Activated B cell treated with CpG ODN at 0.5 μM for 24 hours (primary cell): ENCODE measurements at regions not wholly inside any gene's neighbourhood (a gene's known extent, or its start where the extent isn't known, plus 50 kb on each side); places are given as distances from the start of the nearest gene placed in this dataset.

ENCODE experiments used
- ATAC-seq: fragments of 200-7000 bp; cut with Tn5 transposase; one replicate; pipeline ENCODE4 v1.10.0; 2021; ENCODE audit warnings: low read depth, mild to moderate bottlenecking, moderate library complexity
- CTCF ChIA-PET: fragments of 350-600 bp; sonication (Branson Sonifier 250); formaldehyde crosslinking; loops from one replicate; lab custom pipeline; 2021; ENCODE audit warnings: antibody characterized with exemption; lab: Charles Lee
- POLR2A ChIA-PET: fragments of 350-600 bp; sonication (Branson Sonifier 250); formaldehyde crosslinking; loops from one replicate; lab custom pipeline; 2021; ENCODE audit warnings: antibody characterized with exemption; lab: Charles Lee
- DNase-seq: peaks from one replicate; pipeline ENCODE4 v3.0.0; 2022
- H3K27ac Mint-ChIP-seq: one replicate; pipeline ENCODE4 v1.8.0; 2020; ENCODE audit warnings: mixed read lengths
- H3K27me3 Mint-ChIP-seq: one replicate; pipeline ENCODE4 v1.8.0; 2021; ENCODE audit warnings: mixed read lengths
- H3K36me3 Mint-ChIP-seq: one replicate; pipeline ENCODE4 v1.8.0; 2021; ENCODE audit warnings: low read depth, mixed read lengths
- H3K4me1 Mint-ChIP-seq: one replicate; pipeline ENCODE4 v1.8.0; 2021; ENCODE audit warnings: mixed read lengths
- H3K4me3 Mint-ChIP-seq: one replicate; pipeline ENCODE4 v1.8.0; 2020; ENCODE audit warnings: mild to moderate bottlenecking, mixed read lengths
- H3K9me3 Mint-ChIP-seq: one replicate; pipeline ENCODE4 v1.8.0; 2020; ENCODE audit warnings: mixed read lengths
- CTCF ChIP-seq: fragments of 200-600 bp; IDR thresholded peaks from one replicate; pipeline ENCODE4 v1.8.0; 2022; ENCODE audit warnings: antibody characterized with exemption, mild to moderate bottlenecking
- intact Hi-C: fragments of 100-400 bp; cut with micrococcal nuclease; formaldehyde crosslinking; loops from one replicate; pipeline ENCODE4 v1.15.1; 2024

GRCh38 chrX:120819126-120819525 is 56.5 kb downstream of the CT47B1 start:
- Mint-ChIP-seq H3K27ac (no peak overlapping the region), H3K4me1 (no peaks in the 10 kb centered on the region), H3K27me3 (peaks cover 5% of the 10 kb centered on the region), H3K4me3 (no peak overlapping the region), H3K36me3 (no peaks in the 10 kb centered on the region), H3K9me3 (no peaks in the 10 kb centered on the region)
- no peak for TF ChIP-seq CTCF
- no peak for ATAC-seq
- ChIA-PET POLR2A (no interaction called here), CTCF (no interaction called here)
- intact Hi-C loops = no loop called here
- DNase-seq = no peak

GRCh38 chrX:120813982-120814381 is 61.7 kb downstream of the CT47B1 start:
- no peak for TF ChIP-seq CTCF
- H3K4me3 Mint-ChIP-seq = no peak overlapping the region
- no peaks in the 10 kb centered on the region for H3K4me1 Mint-ChIP-seq
- H3K27me3 Mint-ChIP-seq = peaks cover 2% of the 10 kb centered on the region
- ATAC-seq (no peak), DNase-seq (no peak)
- no peaks in the 10 kb centered on the region for H3K36me3 Mint-ChIP-seq
- intact Hi-C loops = no loop called here
- POLR2A ChIA-PET = no interaction called here
- CTCF ChIA-PET = no interaction called here
- H3K27ac Mint-ChIP-seq = no peak overlapping the region
- H3K9me3 Mint-ChIP-seq = no peaks in the 10 kb centered on the region

- no peaks in the 10 kb centered on the region for H3K4me1 Mint-ChIP-seq
- H3K27ac Mint-ChIP-seq = no peak overlapping the region
- DNase-seq = no peak
Measured at GRCh38 chrX:120801426-120801825, 74.2 kb downstream of the CT47B1 start.

GRCh38 chrX:120797188-120797851 is 78.3 kb downstream of the CT47B1 start:
- ChIA-PET CTCF (no interaction called here), POLR2A (no interaction called here)
- H3K36me3 Mint-ChIP-seq = no peaks in the 10 kb centered on the region
- H3K27me3 Mint-ChIP-seq = no peaks in the 10 kb centered on the region
- no peak for TF ChIP-seq CTCF
- intact Hi-C loops = loop anchor here (10.0 kb wide), 1 partner anchor 517 kb away; no protein-coding TSS in a partner anchor
- no peaks in the 10 kb centered on the region for H3K9me3 Mint-ChIP-seq
- no peak for DNase-seq
- no peaks in the 10 kb centered on the region for H3K4me1 Mint-ChIP-seq
- H3K4me3 Mint-ChIP-seq = no peak overlapping the region
- H3K27ac Mint-ChIP-seq = no peak overlapping the region
- no peak for ATAC-seq

More at GRCh38 chrX:120801426-120801825, 74.2 kb downstream of the CT47B1 start:
- H3K9me3 Mint-ChIP-seq = no peaks in the 10 kb centered on the region
- intact Hi-C loops = no loop called here
- POLR2A ChIA-PET = no interaction called here
- H3K4me3 Mint-ChIP-seq = no peak overlapping the region
- H3K36me3 Mint-ChIP-seq = no peaks in the 10 kb centered on the region
- CTCF ChIA-PET = no interaction called here
- TF ChIP-seq CTCF = no peak
- ATAC-seq = no peak
- H3K27me3 Mint-ChIP-seq = no peaks in the 10 kb centered on the region

- H3K4me1 Mint-ChIP-seq = no peaks in the 10 kb centered on the region
- TF ChIP-seq CTCF = no peak
- no peak for ATAC-seq
- ChIA-PET CTCF (no interaction called here), POLR2A (no interaction called here)
- H3K27me3 Mint-ChIP-seq = no peaks in the 10 kb centered on the region
- intact Hi-C loops = loop anchor here (10.0 kb wide), 1 partner anchor 520 kb away; no protein-coding TSS in a partner anchor
- H3K9me3 Mint-ChIP-seq = no peaks in the 10 kb centered on the region
- no peak overlapping the region for H3K4me3 Mint-ChIP-seq
- no peak for DNase-seq
- no peaks in the 10 kb centered on the region for H3K36me3 Mint-ChIP-seq
- no peak overlapping the region for H3K27ac Mint-ChIP-seq
Measured at GRCh38 chrX:120795301-120795700, 80.4 kb downstream of the CT47B1 start.
